Neuronal stem cell (in vitro differentiated cells): ENCODE measurements at regions not wholly inside any gene's neighbourhood (a gene's known extent, or its start where the extent isn't known, plus 50 kb on each side); places are given as distances from the start of the nearest gene placed in this dataset.

ENCODE experiments used
- DNase-seq: peaks from one replicate; pipeline ENCODE4 v3.0.0-alpha.2; 2013; ENCODE audit warnings: low spot score
- H2AFZ ChIP-seq: one replicate; pipeline ENCODE4 v1.6.1; 2013; ENCODE audit warnings: mild to moderate bottlenecking, low read length, inconsistent platforms
- H2AK5ac ChIP-seq: 2 replicates; pipeline ENCODE4 v1.6.1; 2013; ENCODE audit warnings: low read depth, mild to moderate bottlenecking, inconsistent platforms, low read length, moderate library complexity, mixed read lengths
- H2BK120ac ChIP-seq: 2 replicates; pipeline ENCODE4 v1.6.1; 2013; ENCODE audit warnings: low read depth, mild to moderate bottlenecking, inconsistent platforms, low read length, moderate library complexity, mixed read lengths
- H2BK12ac ChIP-seq: one replicate; pipeline ENCODE4 v1.6.1; 2013; ENCODE audit warnings: low read length, inconsistent platforms
- H2BK15ac ChIP-seq: 2 replicates; pipeline ENCODE4 v1.6.1; 2013; ENCODE audit warnings: mild to moderate bottlenecking, low read length, inconsistent platforms, mixed read lengths
- H2BK5ac ChIP-seq: one replicate; pipeline ENCODE4 v1.6.1; 2013; ENCODE audit warnings: inconsistent platforms, mild to moderate bottlenecking, low read length, moderate library complexity
- H3K14ac ChIP-seq: one replicate; pipeline ENCODE4 v1.6.1; 2013; ENCODE audit warnings: low read length, inconsistent platforms
- H3K18ac ChIP-seq: 2 replicates; pipeline ENCODE4 v1.6.1; 2013; ENCODE audit warnings: low read length, inconsistent platforms
- H3K23ac ChIP-seq: 2 replicates; pipeline ENCODE4 v1.6.1; 2013; ENCODE audit warnings: low read depth, mild to moderate bottlenecking, mixed read lengths, low read length, inconsistent platforms; ENCODE audit not compliant: poor library complexity
- H3K27ac ChIP-seq: replicated peaks from 3 replicates; pipeline ENCODE4 v1.5.1; 2013; ENCODE audit warnings: low read length, inconsistent platforms
- H3K27me3 ChIP-seq, 3 experiments: 2 replicates each; pipeline ENCODE4 v1.6.1; 2013; ENCODE audit warnings: low read length in 3 of 3, mild to moderate bottlenecking in 2 of 3, inconsistent platforms in 1 of 3, low read depth in 1 of 3, mixed read lengths in 1 of 3, moderate library complexity in 1 of 3; ENCODE audit not compliant: control insufficient read depth in 3 of 3, insufficient read depth in 3 of 3
- H3K36me3 ChIP-seq, 2 donors: replicated peaks in 1 of 2; 2 replicates each; pipeline ENCODE4 v1.6.1; 2013; ENCODE audit warnings: low read length in 2 of 2; ENCODE audit not compliant: control insufficient read depth in 2 of 2, insufficient read depth in 2 of 2
- H3K4ac ChIP-seq: 2 replicates; pipeline ENCODE4 v1.6.1; 2013; ENCODE audit warnings: inconsistent platforms, mild to moderate bottlenecking, low read length, moderate library complexity
- H3K4me1 ChIP-seq, 2 donors: 1 replicate in 1 of 2; 2 replicates in 1 of 2; pipeline ENCODE4 v1.6.1; 2013; ENCODE audit warnings: low read length in 2 of 2, low read depth in 1 of 2; ENCODE audit not compliant: control insufficient read depth in 2 of 2, insufficient read depth in 1 of 2
- H3K4me2 ChIP-seq: one replicate; pipeline ENCODE4 v1.6.1; 2013; ENCODE audit warnings: mild to moderate bottlenecking, low read length, inconsistent platforms; ENCODE audit not compliant: insufficient read depth, poor library complexity, severe bottlenecking
- H3K4me3 ChIP-seq, 2 donors: 2 replicates each; pipeline ENCODE4 v1.5.1; 2013; ENCODE audit warnings: low read length in 2 of 2, mild to moderate bottlenecking in 2 of 2, inconsistent platforms in 1 of 2, moderate library complexity in 1 of 2
- H3K79me1 ChIP-seq: one replicate; pipeline ENCODE4 v1.6.1; 2013; ENCODE audit warnings: low read depth, mild to moderate bottlenecking, inconsistent platforms, low read length, moderate library complexity
- H3K9ac ChIP-seq: one replicate; pipeline ENCODE4 v1.6.1; 2013; ENCODE audit warnings: mild to moderate bottlenecking, low read depth, low read length, inconsistent platforms; ENCODE audit not compliant: poor library complexity
- H3K9me3 ChIP-seq, 2 donors: replicated peaks in 1 of 2; 2 replicates each; pipeline versions ENCODE3 to v1.6.1; 2013; ENCODE audit warnings: low read length in 2 of 2, mild to moderate bottlenecking in 2 of 2, inconsistent platforms in 1 of 2, low read depth in 1 of 2, mixed read lengths in 1 of 2, moderate library complexity in 1 of 2; ENCODE audit not compliant: control insufficient read depth in 2 of 2, insufficient read depth in 1 of 2
- H4K8ac ChIP-seq: one replicate; pipeline ENCODE4 v1.6.1; 2013; ENCODE audit warnings: low read depth, mild to moderate bottlenecking, inconsistent platforms, low read length, moderate library complexity
- H4K91ac ChIP-seq: one replicate; pipeline ENCODE4 v1.6.1; 2013; ENCODE audit warnings: low read length, low read depth, mild to moderate bottlenecking, inconsistent platforms; ENCODE audit not compliant: poor library complexity
- WGBS, 2 donors: extraction: QIAGEN DNeasy Blood & Tissue Kit; methylation state at CpG; one replicate each; pipeline ENCODE4 v1.1.7; 2013; ENCODE audit warnings: missing lambda C conversion rate in 2 of 2, mixed read lengths in 1 of 2; ENCODE audit not compliant: insufficient read length in 2 of 2, insufficient replicate concordance in 1 of 2; ENCODE audit errors: extremely low coverage in 2 of 2; 5-methylcytosine and 5-hydroxymethylcytosine counted together

- Histone ChIP-seq H3K79me1 (no peaks in the 10 kb centered on the region), H4K8ac (no peak overlapping the region), H2AK5ac (peak overlapping the region; percentile 22), H2BK120ac (no peak overlapping the region), H3K4me3 (peak overlapping the region; percentile 79 to 89), H3K4me2 (peak overlapping the region; percentile 95), H3K36me3 (no peaks in the 10 kb centered on the region), H3K27me3 (peaks cover 0 to 44% (median 10%) of the 10 kb centered on the region in 3 experiments), H3K9me3 (no peaks in the 10 kb centered on the region), H2BK5ac (peak overlapping the region; percentile 31), H4K91ac (no peak overlapping the region), H3K9ac (peak overlapping the region; percentile 85), H2AFZ (peak overlapping the region; percentile 95), H3K4ac (no peak overlapping the region), H3K14ac (no peak overlapping the region), H3K23ac (peak overlapping the region; percentile 77), H3K18ac (peak overlapping the region; percentile 56), H3K27ac (no peak overlapping the region), H2BK15ac (no peak overlapping the region), H3K4me1 (peaks cover 24 to 29% of the 10 kb centered on the region in 2 donors), H2BK12ac (no peak overlapping the region)
- WGBS, 2 donors = no CpG with 5 or more reads among the region's 17 CpGs
- no peak for DNase-seq
Measured at GRCh38 chr1:201647722-201648065, 108.8 kb downstream of the NAV1 start.

- Histone ChIP-seq H3K23ac (peak overlapping the region; percentile 82), H3K4me2 (peak overlapping the region; percentile 95), H2BK5ac (peak overlapping the region; percentile 31), H2AK5ac (peak overlapping the region; percentile 51), H3K4me1 (peaks cover 29 to 30% of the 10 kb centered on the region in 2 donors), H2BK15ac (peak overlapping the region; percentile 74), H4K91ac (no peak overlapping the region), H3K4ac (no peak overlapping the region), H4K8ac (no peak overlapping the region), H3K14ac (no peak overlapping the region), H3K36me3 (no peaks in the 10 kb centered on the region), H2BK12ac (no peak overlapping the region), H3K4me3 (peak overlapping the region; percentile 79 to 89), H3K9me3 (no peaks in the 10 kb centered on the region), H3K27me3 (peaks cover 0 to 44% (median 10%) of the 10 kb centered on the region in 3 experiments), H3K79me1 (no peaks in the 10 kb centered on the region), H3K18ac (peak overlapping the region; percentile 86), H2BK120ac (no peak overlapping the region), H3K27ac (no peak overlapping the region), H2AFZ (peak overlapping the region; percentile 95), H3K9ac (peak overlapping the region; percentile 85)
- no CpG with 5 or more reads among the region's 81 CpGs for WGBS, 2 donors
- peak; percentile 39 for DNase-seq
Measured at GRCh38 chr1:201648066-201648906, 109.4 kb downstream of the NAV1 start.

GRCh38 chr1:201648907-201649721 is 110.2 kb downstream of the NAV1 start:
- H3K23ac ChIP-seq = peak overlapping the region; percentile 82
- no peak overlapping the region for H3K27ac ChIP-seq
- H3K9ac ChIP-seq = peak overlapping the region; percentile 80
- no peak overlapping the region for H3K14ac ChIP-seq
- no peaks in the 10 kb centered on the region for H3K36me3 ChIP-seq
- H4K91ac ChIP-seq = no peak overlapping the region
- H3K79me1 ChIP-seq = no peaks in the 10 kb centered on the region
- peak overlapping the region; percentile 95 for H3K4me2 ChIP-seq
- peak overlapping the region; percentile 51 for H2AK5ac ChIP-seq
- peak overlapping the region; percentile 95 for H2AFZ ChIP-seq
- peak overlapping the region; percentile 74 for H2BK15ac ChIP-seq
- peak overlapping the region; percentile 58 for H2BK5ac ChIP-seq
- WGBS, 2 donors = no CpG with 5 or more reads among the region's 52 CpGs
- H4K8ac ChIP-seq = no peak overlapping the region
- H3K27me3 ChIP-seq = peaks cover 0 to 44% (median 10%) of the 10 kb centered on the region in 3 experiments
- H3K4me3 ChIP-seq = peak overlapping the region; percentile 77 to 89
- no peaks in the 10 kb centered on the region for H3K9me3 ChIP-seq
- peaks cover 29 to 38% of the 10 kb centered on the region in 2 donors for H3K4me1 ChIP-seq
- DNase-seq = peak; percentile 29
- H3K4ac ChIP-seq = no peak overlapping the region
- peak overlapping the region; percentile 78 for H3K18ac ChIP-seq
- peak overlapping the region; percentile 76 for H2BK120ac ChIP-seq
- no peak overlapping the region for H2BK12ac ChIP-seq
